ENCODE measurements at regions not wholly inside any gene's neighbourhood (a gene's known extent, or its start where the extent isn't known, plus 50 kb on each side); places are given as distances from the start of the nearest gene placed in this dataset.

- DNase-seq, result no peak
- H3K4me1 ChIP-seq, result no peaks in the 10 kb centered on the region
Measured at GRCh38 chr6:113128661-113129060, 728.5 kb upstream of the MARCKS start.

GRCh38 chr6:113129991-113130390, 727.2 kb upstream of the MARCKS start:
- intact Hi-C loops (cut with DNase I; ENCODE audit: low total_unique reads), result no loop called here

More at GRCh38 chr6:113128661-113129060, 728.5 kb upstream of the MARCKS start:
- no peaks in the 10 kb centered on the region for H3K27me3 ChIP-seq
- TF ChIP-seq CTCF (IDR thresholded peaks at IDR 0.05) (no peak), POLR2A (IDR thresholded peaks at IDR 0.05) (no peak)
- no peaks in the 10 kb centered on the region for H3K9me3 ChIP-seq
- H3K36me3 ChIP-seq, result peaks cover 0 to 3% of the 10 kb centered on the region in 2 donors
- intact Hi-C loops (cut with DNase I; ENCODE audit: low total_unique reads), result no loop called here
- H3K4me3 ChIP-seq, result no peak overlapping the region
- no peak overlapping the region for H3K27ac ChIP-seq

GRCh38 chr6:113137426-113137825, 719.7 kb upstream of the MARCKS start:
- no peaks in the 10 kb centered on the region for H3K27me3 ChIP-seq
- H3K4me1 ChIP-seq, result no peaks in the 10 kb centered on the region
- no peak overlapping the region for H3K4me3 ChIP-seq
- no peak for TF ChIP-seq POLR2A (IDR thresholded peaks at IDR 0.05)
- TF ChIP-seq CTCF (IDR thresholded peaks at IDR 0.05), result no peak
- H3K9me3 ChIP-seq, result no peaks in the 10 kb centered on the region
- H3K27ac ChIP-seq, result no peak overlapping the region
- peak; percentile 14 to 15 for DNase-seq
- intact Hi-C loops (cut with DNase I; ENCODE audit: low total_unique reads), result no loop called here
- H3K36me3 ChIP-seq, result no peaks in the 10 kb centered on the region

More at GRCh38 chr6:113129991-113130390, 727.2 kb upstream of the MARCKS start:
- H3K4me3 ChIP-seq, result no peak overlapping the region
- TF ChIP-seq POLR2A (IDR thresholded peaks at IDR 0.05), result no peak
- no peaks in the 10 kb centered on the region for H3K4me1 ChIP-seq
- H3K27me3 ChIP-seq, result no peaks in the 10 kb centered on the region
- H3K9me3 ChIP-seq, result no peaks in the 10 kb centered on the region
- H3K36me3 ChIP-seq, result peaks cover 0 to 3% of the 10 kb centered on the region in 2 donors
- no peak overlapping the region for H3K27ac ChIP-seq
- no peak for DNase-seq

- no peak for TF ChIP-seq CTCF (IDR thresholded peaks at IDR 0.05)
- no peak for TF ChIP-seq POLR2A (IDR thresholded peaks at IDR 0.05)
- intact Hi-C loops (cut with DNase I; ENCODE audit: low total_unique reads), result no loop called here
- no peak overlapping the region for H3K4me3 ChIP-seq
Measured at GRCh38 chr6:113140721-113141120, 716.4 kb upstream of the MARCKS start.

GRCh38 chr6:113141901-113142300, 715.2 kb upstream of the MARCKS start:
- Histone ChIP-seq H3K9me3 (no peaks in the 10 kb centered on the region), H3K27me3 (no peaks in the 10 kb centered on the region), H3K27ac (no peak overlapping the region), H3K4me1 (no peaks in the 10 kb centered on the region), H3K4me3 (no peak overlapping the region), H3K36me3 (no peaks in the 10 kb centered on the region)
- no peak for DNase-seq
- no peak for TF ChIP-seq CTCF (IDR thresholded peaks at IDR 0.05)
- no peak for TF ChIP-seq POLR2A (IDR thresholded peaks at IDR 0.05)
- intact Hi-C loops (cut with DNase I; ENCODE audit: low total_unique reads), result no loop called here

More at GRCh38 chr6:113140721-113141120, 716.4 kb upstream of the MARCKS start:
- no peak for DNase-seq
- Histone ChIP-seq H3K27me3 (no peaks in the 10 kb centered on the region), H3K9me3 (no peaks in the 10 kb centered on the region), H3K4me1 (no peaks in the 10 kb centered on the region), H3K27ac (no peak overlapping the region), H3K36me3 (no peaks in the 10 kb centered on the region)

- Histone ChIP-seq H3K36me3 (no peaks in the 10 kb centered on the region), H3K4me1 (no peaks in the 10 kb centered on the region), H3K9me3 (no peaks in the 10 kb centered on the region), H3K27ac (no peak overlapping the region), H3K27me3 (no peaks in the 10 kb centered on the region), H3K4me3 (no peak overlapping the region)
- intact Hi-C loops (cut with DNase I; ENCODE audit: low total_unique reads), result no loop called here
- DNase-seq, result no peak
- TF ChIP-seq CTCF (IDR thresholded peaks at IDR 0.05) (no peak), POLR2A (IDR thresholded peaks at IDR 0.05) (no peak)
Measured at GRCh38 chr6:113142671-113143174, 714.4 kb upstream of the MARCKS start.
